K562 (cell line): ENCODE measurements at regions not wholly inside any gene's neighbourhood (a gene's known extent, or its start where the extent isn't known, plus 50 kb on each side); places are given as distances from the start of the nearest gene placed in this dataset.

Experiments used
- ATAC-seq: fragments of 200-7000 bp; cut with Tn5 transposase; 3 replicates; pipeline ENCODE4 v1.9.1; 2020; ENCODE audit warnings: moderate library complexity
- BruUV-seq: library from RNA; stranded (reverse); fragments of 400-500 nt; replicated peaks from 2 replicates; lab custom pipeline; 2021; lab: Mats Ljungman, UMichigan
- CTCF ChIA-PET: fragments of 300-600 bp; formaldehyde crosslinking; extraction: SDS; loops from one replicate; lab custom pipeline; 2021; ENCODE audit warnings: low intra/inter-chr PET ratio; lab: Yijun Ruan, JAX
- POLR2A ChIA-PET: fragments of 300-600, 350-650 bp; sonication (Branson Sonifier 250); formaldehyde crosslinking; extraction: SDS; loops from one replicate; lab custom pipeline; 2021; ENCODE audit warnings: antibody characterized with exemption, inconsistent platforms; lab: Yijun Ruan, JAX
- DNase-seq, 4 experiments: peaks; one replicate each; pipeline versions ENCODE4 v3.0.0 to v3.0.0-alpha.2; 2011 to 2018; ENCODE audit warnings: low spot score in 3 of 4, mixed read lengths in 3 of 4; ENCODE audit errors: extremely low read depth in 1 of 4
- FAIRE-seq: peaks from 2 replicates; lab custom pipeline; 2011; peaks lifted over from hg19 to GRCh38; lab: Jason Lieb, UNC
- H2AFZ ChIP-seq: 2 replicates; pipeline ENCODE4 v1.6.0; 2011; ENCODE audit warnings: low read depth, low read length, control low read depth, inconsistent platforms
- H3K27ac ChIP-seq: fragments of 200-600 bp; 3 replicates; pipeline ENCODE4 v1.8.0; 2011; ENCODE audit warnings: low read depth, mild to moderate bottlenecking, control low read depth, inconsistent platforms, low read length, moderate library complexity, mixed read lengths; ENCODE audit errors: extremely low read depth
- H3K27me3 ChIP-seq, 2 experiments: fragments of 300-600 bp in 1 of 2; 2 replicates in 1 of 2; 3 replicates in 1 of 2; pipeline versions ENCODE4 v1.6.0 to v1.8.0; 2011; ENCODE audit warnings: inconsistent platforms in 2 of 2, low read length in 2 of 2, mild to moderate bottlenecking in 1 of 2, mixed read lengths in 1 of 2, moderate library complexity in 1 of 2; ENCODE audit not compliant: control insufficient read depth in 2 of 2, insufficient read depth in 2 of 2
- H3K36me3 ChIP-seq: fragments of 300-600 bp; 3 replicates; pipeline ENCODE4 v1.8.0; 2011; ENCODE audit warnings: mild to moderate bottlenecking, low read length, inconsistent platforms; ENCODE audit not compliant: control insufficient read depth, insufficient read depth
- H3K4me1 ChIP-seq, 2 experiments: fragments of 200-600 bp in 1 of 2; replicated peaks in 1 of 2; 2 replicates in 1 of 2; 3 replicates in 1 of 2; pipeline versions ENCODE4 v1.5.1 to v1.8.0; 2011; ENCODE audit warnings: inconsistent platforms in 2 of 2, low read length in 2 of 2, mild to moderate bottlenecking in 1 of 2, mixed read lengths in 1 of 2, moderate library complexity in 1 of 2; ENCODE audit not compliant: control insufficient read depth in 2 of 2, insufficient read depth in 2 of 2
- H3K4me2 ChIP-seq: 2 replicates; pipeline ENCODE4 v1.6.1; 2011; ENCODE audit warnings: low read length, control low read depth, inconsistent platforms, mixed read lengths; ENCODE audit not compliant: insufficient read depth
- H3K4me3 ChIP-seq: fragments of 200-600 bp; sonication (generic), shearing (Covaris generic); 2 replicates; pipeline ENCODE4 v1.5.1; 2016; ENCODE audit warnings: control low read depth, inconsistent platforms
- H3K79me2 ChIP-seq: fragments of 200-600 bp; 3 replicates; pipeline ENCODE4 v1.8.0; 2011; ENCODE audit warnings: low read length, inconsistent platforms; ENCODE audit not compliant: control insufficient read depth, insufficient read depth
- H3K9ac ChIP-seq, 2 experiments: 2 replicates each; pipeline versions ENCODE4 v1.6.0 to v1.6.1; 2011; ENCODE audit warnings: low read depth in 2 of 2, low read length in 2 of 2, control low read depth in 1 of 2, inconsistent platforms in 1 of 2, mild to moderate bottlenecking in 1 of 2, mixed read lengths in 1 of 2; ENCODE audit not compliant: insufficient read depth in 1 of 2
- H3K9me1 ChIP-seq: one replicate; pipeline ENCODE4 v1.6.0; 2011; ENCODE audit warnings: inconsistent platforms, mild to moderate bottlenecking, low read length, moderate library complexity; ENCODE audit not compliant: control insufficient read depth, insufficient read depth
- H3K9me3 ChIP-seq: replicated peaks from 2 replicates; pipeline ENCODE4 v1.5.1; 2011; ENCODE audit warnings: low read depth, low read length, inconsistent platforms; ENCODE audit not compliant: control insufficient read depth, insufficient read depth
- H4K20me1 ChIP-seq: replicated peaks from 2 replicates; pipeline ENCODE4 v1.6.1; 2011; ENCODE audit warnings: low read length, inconsistent platforms, mixed read lengths; ENCODE audit not compliant: control insufficient read depth, insufficient read depth
- FOXJ3 ChIP-seq: sonication (generic); formaldehyde crosslinking; IDR thresholded peaks from 2 replicates; pipeline ENCODE4 v1.4.0; 2020; ENCODE audit warnings: mild to moderate bottlenecking, missing genetic modification reagents
- FOXK1 ChIP-seq: sonication (generic); formaldehyde crosslinking; IDR thresholded peaks from 2 replicates; pipeline ENCODE4 v1.8.0; 2022; ENCODE audit warnings: missing genetic modification reagents, mild to moderate bottlenecking, borderline replicate concordance
- KDM2B ChIP-seq: fragments of 250-450 bp; sonication (Bioruptor Pico); IDR thresholded peaks from 2 replicates; pipeline ENCODE4 v1.8.0; 2021; ENCODE audit warnings: mild to moderate bottlenecking, moderate library complexity
- MTA1 ChIP-seq: fragments of 450-650 bp; IDR thresholded peaks from 2 replicates; pipeline ENCODE4 v1.6.1; 2017; ENCODE audit warnings: borderline replicate concordance
- RBM22 ChIP-seq: fragments of 200-400 bp; formaldehyde crosslinking; IDR thresholded peaks from 2 replicates; pipeline ENCODE4 v1.6.1; 2018; ENCODE audit warnings: low read length, low read depth; ENCODE audit not compliant: poor library complexity, severe bottlenecking
- RFX1 ChIP-seq: fragments of 450-650 bp; IDR thresholded peaks from 2 replicates; pipeline ENCODE4 v1.6.1; 2016; ENCODE audit warnings: mild to moderate bottlenecking, moderate library complexity
- SNAPC5 ChIP-seq: fragments of 250-450 bp; sonication (Bioruptor Pico); IDR thresholded peaks from 2 replicates; pipeline ENCODE4 v1.8.0; 2021; ENCODE audit warnings: moderate library complexity, mild to moderate bottlenecking, inconsistent platforms
- TFE3 ChIP-seq: fragments of 450-650 bp; formaldehyde crosslinking; IDR thresholded peaks from 2 replicates; pipeline ENCODE4 v1.4.0; 2020; ENCODE audit warnings: mild to moderate bottlenecking, mixed read lengths
- THRA ChIP-seq: fragments of 450-650 bp; IDR thresholded peaks from 2 replicates; pipeline ENCODE4 v1.6.1; 2017; ENCODE audit warnings: mild to moderate bottlenecking, moderate library complexity
- ZBTB9 ChIP-seq: fragments of 450-650 bp; formaldehyde crosslinking; IDR thresholded peaks from 2 replicates; pipeline ENCODE4 v1.4.0; 2020; ENCODE audit warnings: mild to moderate bottlenecking, moderate library complexity
- ZKSCAN3 ChIP-seq: fragments of 250-450 bp; sonication (Bioruptor Pico); IDR thresholded peaks from 2 replicates; pipeline ENCODE4 v1.4.0; 2020
- ZNF780A ChIP-seq: fragments of 250-450 bp; sonication (Bioruptor Pico); IDR thresholded peaks from 2 replicates; pipeline ENCODE4 v1.5.0; 2021; ENCODE audit warnings: mild to moderate bottlenecking
- WGBS: fragments of 100-300 bp; shearing (Covaris generic); methylation state at CpG from one replicate; pipeline ENCODE4 v1.1.6; 2016; ENCODE audit warnings: low coverage, mixed read lengths; ENCODE audit not compliant: insufficient coverage; ENCODE audit errors: missing lambda C conversion rate; 5-methylcytosine and 5-hydroxymethylcytosine counted together
- in situ Hi-C: fragments of 300-500 bp; cut with MboI; formaldehyde crosslinking; loops from 4 replicates; pipeline ENCODE4 v1.15.0; 2018; ENCODE audit warnings: inconsistent platforms, mixed read lengths
- intact Hi-C: fragments of 100-400 bp; cut with micrococcal nuclease; formaldehyde crosslinking; loops from 2 replicates; pipeline ENCODE4 v1.14.2; 2022

GRCh38 chr20:40578961-40579360 lies 110.1 kb downstream of the MAFB start:
- BruUV-seq: no TSS peak
- no peaks in the 10 kb centered on the region for H3K27me3 ChIP-seq
- no peak for ATAC-seq
- no peak for TF ChIP-seq ZKSCAN3
- ChIA-PET POLR2A (no interaction called here), CTCF (no interaction called here)
- H3K9me3 ChIP-seq: no peaks in the 10 kb centered on the region
- no peaks in the 10 kb centered on the region for H3K9me1 ChIP-seq
- FAIRE-seq: no peak
- no peaks in the 10 kb centered on the region for H4K20me1 ChIP-seq
- no peak overlapping the region for H3K9ac ChIP-seq
- no peaks in the 10 kb centered on the region for H3K36me3 ChIP-seq
- no peak overlapping the region for H2AFZ ChIP-seq
- H3K4me2 ChIP-seq: no peak overlapping the region
- intact Hi-C loops: no loop called here
- H3K79me2 ChIP-seq: no peaks in the 10 kb centered on the region
- no peaks in the 10 kb centered on the region for H3K4me1 ChIP-seq
- in situ Hi-C loops: no loop called here
- 0% methylated on average over 4 of the region's 4 CpGs for WGBS
- no peak overlapping the region for H3K4me3 ChIP-seq
- H3K27ac ChIP-seq: no peak overlapping the region
- no peak for DNase-seq

GRCh38 chr20:40575851-40576250 lies 113.2 kb downstream of the MAFB start:
- no peaks in the 10 kb centered on the region for H3K9me1 ChIP-seq
- no peaks in the 10 kb centered on the region for H3K36me3 ChIP-seq
- CTCF ChIA-PET: no interaction called here
- H4K20me1 ChIP-seq: no peaks in the 10 kb centered on the region
- no peaks in the 10 kb centered on the region for H3K9me3 ChIP-seq
- in situ Hi-C loops (no loop called here), intact Hi-C loops (no loop called here)
- TF ChIP-seq RFX1 (no peak), RBM22 (no peak), SNAPC5 (CRISPR knock-in tag) (no peak), THRA (no peak), KDM2B (CRISPR knock-in tag) (no peak), FOXK1 (CRISPR knock-in tag) (no peak), MTA1 (no peak), ZBTB9 (CRISPR knock-in tag) (no peak), TFE3 (no peak), ZNF780A (CRISPR knock-in tag) (no peak), FOXJ3 (CRISPR knock-in tag) (no peak)
- WGBS: 0% methylated on average over 3 of the region's 4 CpGs
- DNase-seq: no peak
- H2AFZ ChIP-seq: no peak overlapping the region
- no peak overlapping the region for H3K9ac ChIP-seq
- H3K4me3 ChIP-seq: no peak overlapping the region
- no peak for FAIRE-seq
- POLR2A ChIA-PET: interaction anchor here (1.0 kb wide), 1 partner anchor 8 kb away, joined by 3 read pairs; no protein-coding TSS in a partner anchor
- no peaks in the 10 kb centered on the region for H3K79me2 ChIP-seq
- no peaks in the 10 kb centered on the region; a peak in 1 of 5 replicates for H3K27me3 ChIP-seq
- H3K4me2 ChIP-seq: no peak overlapping the region
- no TSS peak for BruUV-seq
- H3K4me1 ChIP-seq: no peaks in the 10 kb centered on the region
- H3K27ac ChIP-seq: no peak overlapping the region
- no peak for ATAC-seq
